ENCODE measurements at regions not wholly inside any gene's neighbourhood (a gene's known extent, or its start where the extent isn't known, plus 50 kb on each side); places are given as distances from the start of the nearest gene placed in this dataset.

DNA sequence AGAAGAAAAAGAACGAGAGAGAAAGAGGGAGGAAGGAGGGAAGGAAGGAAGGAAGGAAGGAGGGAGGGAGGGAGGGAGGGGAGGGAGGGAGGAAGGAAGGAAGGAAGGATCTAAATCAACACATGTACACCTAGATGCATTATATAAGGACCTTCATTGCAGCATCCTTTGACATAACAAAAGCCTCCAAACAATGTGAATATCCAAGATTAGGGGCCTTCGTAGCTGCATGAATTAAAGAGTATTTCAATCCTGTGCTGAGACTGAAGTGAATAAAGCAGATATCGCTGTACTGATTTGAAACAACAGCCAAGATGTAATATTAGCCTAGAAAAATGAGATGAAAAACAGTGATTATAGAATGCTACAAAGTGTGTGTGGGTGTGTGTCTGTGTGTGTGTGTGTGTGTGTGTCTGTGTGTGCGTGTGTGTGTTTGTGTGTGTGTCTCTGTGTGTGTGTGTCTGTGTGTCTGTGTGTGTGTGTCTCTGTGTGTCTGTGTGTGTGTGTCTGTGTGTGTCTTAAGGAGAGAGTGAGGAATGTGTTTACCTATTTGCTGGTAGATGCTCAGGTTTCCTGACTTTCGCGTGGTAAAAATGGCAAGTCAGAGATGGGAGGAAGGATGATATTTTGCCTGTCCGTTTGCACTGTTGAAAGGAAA is 129.0 kb upstream of the PTPN1 start (continued):
- TF ChIP-seq, protein P1, sequence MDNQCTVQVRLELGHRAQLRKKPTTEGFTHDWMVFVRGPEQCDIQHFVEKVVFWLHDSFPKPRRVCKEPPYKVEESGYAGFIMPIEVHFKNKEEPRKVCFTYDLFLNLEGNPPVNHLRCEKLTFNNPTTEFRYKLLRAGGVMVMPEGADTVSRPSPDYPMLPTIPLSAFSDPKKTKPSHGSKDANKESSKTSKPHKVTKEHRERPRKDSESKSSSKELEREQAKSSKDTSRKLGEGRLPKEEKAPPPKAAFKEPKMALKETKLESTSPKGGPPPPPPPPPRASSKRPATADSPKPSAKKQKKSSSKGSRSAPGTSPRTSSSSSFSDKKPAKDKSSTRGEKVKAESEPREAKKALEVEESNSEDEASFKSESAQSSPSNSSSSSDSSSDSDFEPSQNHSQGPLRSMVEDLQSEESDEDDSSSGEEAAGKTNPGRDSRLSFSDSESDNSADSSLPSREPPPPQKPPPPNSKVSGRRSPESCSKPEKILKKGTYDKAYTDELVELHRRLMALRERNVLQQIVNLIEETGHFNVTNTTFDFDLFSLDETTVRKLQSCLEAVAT (IDR thresholded peaks at IDR 0.05), result 0 out of 4 replicates have a peak, but pooled peaks of 1 of the 2 experiments have one; percentile 56
- TF ChIP-seq ZBTB26 (CRISPR knock-in tag; IDR thresholded peaks at IDR 0.05), result 0 out of 2 replicates have a peak, but pooled peaks have one; percentile 10
- 0 out of 2 replicates have a peak, but pooled peaks have one; percentile 29 for TF ChIP-seq NFRKB (IDR thresholded peaks at IDR 0.05; ENCODE audit: low read depth)
- 0 out of 2 replicates have a peak, but pooled peaks have one; percentile 16 for TF ChIP-seq DPF2 (IDR thresholded peaks at IDR 0.05)
- TF ChIP-seq EHMT2 (IDR thresholded peaks at IDR 0.05), result peak; percentile 41; the same call in 1 of the 2 replicates
- TF ChIP-seq SMARCA5 (IDR thresholded peaks at IDR 0.05), result 0 out of 2 replicates have a peak, but pooled peaks have one; percentile 52

DNA sequence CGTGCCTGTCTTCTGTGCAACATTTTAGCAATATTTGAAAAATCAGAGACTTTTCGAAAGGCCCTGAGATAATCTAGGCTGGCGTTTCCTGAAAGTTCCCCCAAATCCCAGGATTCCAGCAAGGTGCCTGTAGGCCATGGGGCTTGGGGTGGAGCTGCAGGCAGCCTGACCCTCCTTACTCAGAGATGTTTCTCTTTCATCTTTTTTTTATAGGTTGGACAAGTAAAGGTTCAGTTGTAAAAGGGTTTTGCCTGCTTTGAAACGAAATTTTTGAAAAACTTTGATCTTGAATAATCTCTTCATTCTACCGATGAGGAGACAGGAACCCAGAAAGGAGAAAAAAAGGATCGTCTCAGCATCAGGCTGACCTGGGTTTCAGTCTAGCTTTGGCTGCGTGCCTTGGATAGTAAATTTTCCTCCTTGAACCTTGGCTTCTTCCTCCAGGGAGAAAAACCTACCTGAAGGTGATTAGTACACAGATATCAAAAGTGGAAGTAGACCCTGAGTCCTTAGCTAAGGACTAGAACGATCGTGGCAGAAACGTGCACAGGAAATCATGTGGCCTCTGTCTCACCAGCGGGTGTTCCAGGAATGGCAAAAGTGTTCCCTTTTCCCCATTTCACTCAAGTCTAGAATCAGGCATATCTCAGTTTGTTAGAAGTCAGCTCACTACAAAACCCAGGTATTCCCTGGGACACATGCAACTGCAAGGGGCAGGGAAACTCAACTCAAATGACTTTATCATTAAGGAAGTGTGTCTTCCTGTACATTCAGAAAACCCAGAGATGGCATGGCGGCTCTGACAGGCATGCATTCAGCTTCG is 128.2 kb upstream of the PTPN1 start:
- peaks cover 49 to 50% of the 10 kb centered on the region in 2 experiments for H3K4me1 ChIP-seq (replicated peaks in 1 of 2; ENCODE audit: control insufficient read depth in 2 of 2, insufficient read depth in 2 of 2, low read length in 2 of 2)
- H3K4me2 ChIP-seq (ENCODE audit: insufficient read depth, low read length), result peak overlapping the region; percentile 26; the same call in 1 of the 2 replicates
- WGBS (ENCODE audit: insufficient coverage, low coverage, missing lambda C conversion rate), result 47% methylated on average over 13 of the region's 13 CpGs
- H3K9me3 ChIP-seq (replicated peaks; ENCODE audit: control insufficient read depth, insufficient read depth, low read depth, low read length), result no peaks in the 10 kb centered on the region
- peak overlapping the region; percentile 19; the same call in 1 of the 3 replicates for H3K27ac ChIP-seq (ENCODE audit: extremely low read depth, low read depth, low read length)
- no TSS peak for BruUV-seq (replicated peaks)
- DNase-seq (ENCODE audit: extremely low read depth in 1 of 4, low spot score in 3 of 4) (no peak), FAIRE-seq (peak; percentile 52), ATAC-seq (no peak)
- in situ Hi-C loops (cut with MboI) (no loop called here), intact Hi-C loops (cut with micrococcal nuclease) (no loop called here)
- H3K9me1 ChIP-seq (ENCODE audit: control insufficient read depth, insufficient read depth, low read length), result no peaks in the 10 kb centered on the region
- H3K9ac ChIP-seq (ENCODE audit: insufficient read depth in 1 of 2, low read depth in 2 of 2, low read length in 2 of 2), result peak overlapping the region; percentile 1 to 31; a peak in 1 of 4 replicates
- POLR2A ChIA-PET, result interaction anchor here (0.6 to 1.0 kb wide), 3 partner anchors 12 to 89 kb away, joined by 3 read pairs; no protein-coding TSS in a partner anchor
- no peak overlapping the region for H3K4me3 ChIP-seq
- H3K79me2 ChIP-seq (ENCODE audit: control insufficient read depth, insufficient read depth, low read length), result no peaks in the 10 kb centered on the region
- H3K27me3 ChIP-seq (ENCODE audit: control insufficient read depth in 2 of 2, insufficient read depth in 2 of 2, low read length in 2 of 2), result no peaks in the 10 kb centered on the region
- CTCF ChIA-PET (ENCODE audit: low intra/inter-chr PET ratio), result no interaction called here
- no peaks in the 10 kb centered on the region for H4K20me1 ChIP-seq (replicated peaks; ENCODE audit: control insufficient read depth, insufficient read depth, low read length)
- H3K36me3 ChIP-seq (ENCODE audit: control insufficient read depth, insufficient read depth, low read length), result no peaks in the 10 kb centered on the region
- H2AFZ ChIP-seq (ENCODE audit: low read depth, low read length), result peak overlapping the region; percentile 91
- TF ChIP-seq CHCHD3 (CRISPR knock-in tag; IDR thresholded peaks at IDR 0.05) (no peak), ESRRA (IDR thresholded peaks at IDR 0.05; ENCODE audit: borderline replicate concordance, low read depth) (0 out of 2 replicates have a peak, but pooled peaks have one; percentile 11), ELK3 (CRISPR knock-in tag; IDR thresholded peaks at IDR 0.05) (no peak), ZBTB11 (CRISPR knock-in tag; IDR thresholded peaks at IDR 0.05) (0 out of 6 replicates have a peak, but pooled peaks of 1 of the 3 experiments have one; percentile 28)

All from K562 (cell line).